HCT116 (cell line): ENCODE measurements at regions not wholly inside any gene's neighbourhood (a gene's known extent, or its start where the extent isn't known, plus 50 kb on each side); places are given as distances from the start of the nearest gene placed in this dataset.

Source experiments
- ATAC-seq: fragments of 200-7000 bp; cut with Tn5 transposase; 2 replicates; pipeline ENCODE4 v1.9.1; 2020; ENCODE audit warnings: mild to moderate bottlenecking, moderate library complexity
- BruUV-seq: library from RNA; stranded (reverse); fragments of 400-500 nt; replicated peaks from 2 replicates; lab custom pipeline; 2021; lab: Mats Ljungman, UMichigan
- CTCF ChIA-PET: fragments of 300-600 bp; sonication (Branson Sonifier 250); formaldehyde crosslinking; loops from one replicate; lab custom pipeline; 2021; ENCODE audit warnings: antibody characterized with exemption; lab: Charles Lee
- POLR2A ChIA-PET: fragments of 300-600, 350-600 bp; sonication (Branson Sonifier 250); formaldehyde crosslinking; loops from one replicate; lab custom pipeline; 2021; ENCODE audit warnings: antibody characterized with exemption; lab: Charles Lee
- RAD21 ChIA-PET, 2 experiments: fragments of 300-600 bp; sonication (Branson Sonifier 250); formaldehyde crosslinking; loops; one replicate each; lab custom pipeline; 2023; ENCODE audit warnings: low total read pairs in 2 of 2; ENCODE audit not compliant: uncharacterized antibody in 2 of 2, unreplicated experiment in 2 of 2, low non-redundant PET in 1 of 2; lab: Charles Lee
- DNase-seq: peaks from one replicate; pipeline ENCODE4 v3.0.0-alpha.2; 2010; ENCODE audit warnings: low read depth, low spot score
- H2AFZ ChIP-seq: fragments of 200-600 bp; shearing (Covaris generic), sonication (generic); 2 replicates; pipeline ENCODE4 v1.6.1; 2017; ENCODE audit warnings: low read depth, mixed run types, mixed read lengths, antibody characterized with exemption, low read length; ENCODE audit not compliant: poor library complexity, severe bottlenecking
- H3K27ac ChIP-seq: 2 replicates; pipeline ENCODE4 v1.5.1; 2012; ENCODE audit warnings: low read depth, low read length
- H3K27me3 ChIP-seq: fragments of 200-600 bp; sonication (generic); 2 replicates; pipeline ENCODE4 v1.6.1; 2016; ENCODE audit warnings: mixed run types, low read length, mixed read lengths; ENCODE audit not compliant: insufficient read depth
- H3K36me3 ChIP-seq, 2 experiments: fragments of 200-500 bp in 1 of 2; fragments of 200-600 bp in 1 of 2; sonication (Bioruptor generic) in 1 of 2; sonication (generic) in 1 of 2; 2 replicates each; pipeline versions ENCODE4 v1.5.1 to v1.6.1; 2014 to 2016; ENCODE audit warnings: low read length in 2 of 2, inconsistent platforms in 1 of 2, mixed read lengths in 1 of 2, mixed run types in 1 of 2; ENCODE audit not compliant: insufficient read depth in 2 of 2, control insufficient read depth in 1 of 2
- H3K4me1 ChIP-seq, 2 experiments: fragments of 200-600 bp in 1 of 2; sonication (generic) in 1 of 2; 2 replicates each; pipeline versions ENCODE4 v1.5.1 to v1.6.1; 2012 to 2017; ENCODE audit warnings: low read length in 2 of 2, inconsistent platforms in 1 of 2, mild to moderate bottlenecking in 1 of 2, mixed read lengths in 1 of 2, mixed run types in 1 of 2, moderate library complexity in 1 of 2; ENCODE audit not compliant: insufficient read depth in 2 of 2, control insufficient read depth in 1 of 2
- H3K4me2 ChIP-seq: fragments of 200-600 bp; sonication (generic); 2 replicates; pipeline ENCODE4 v1.6.1; 2017; ENCODE audit warnings: mixed run types, low read length, mixed read lengths
- H3K4me3 ChIP-seq, 2 experiments: fragments of 200-600 bp in 1 of 2; sonication (generic) in 1 of 2; replicated peaks in 1 of 2; 2 replicates each; pipeline ENCODE4 v1.5.1; 2011 to 2016; ENCODE audit warnings: low read length in 2 of 2, control low read depth in 1 of 2, low read depth in 1 of 2, mild to moderate bottlenecking in 1 of 2, mixed read lengths in 1 of 2, mixed run types in 1 of 2
- H3K79me2 ChIP-seq: fragments of 200-600 bp; sonication (generic); 2 replicates; pipeline ENCODE4 v1.6.1; 2017; ENCODE audit warnings: mild to moderate bottlenecking, mixed run types, low read length, moderate library complexity, mixed read lengths; ENCODE audit not compliant: insufficient read depth
- H3K9ac ChIP-seq: fragments of 200-600 bp; sonication (generic); 2 replicates; pipeline ENCODE4 v1.6.1; 2016; ENCODE audit warnings: low read length, mixed read lengths
- H3K9me2 ChIP-seq: fragments of 200-600 bp; sonication (generic), shearing (Covaris generic); 2 replicates; pipeline ENCODE4 v1.6.1; 2017; ENCODE audit warnings: mixed run types, mild to moderate bottlenecking, moderate library complexity; ENCODE audit not compliant: insufficient read depth
- H3K9me3 ChIP-seq, 2 experiments: fragments of 200-500 bp in 1 of 2; fragments of 200-600 bp in 1 of 2; sonication (Bioruptor generic) in 1 of 2; sonication (generic) in 1 of 2; 2 replicates each; pipeline ENCODE4 v1.6.1; 2014 to 2017; ENCODE audit warnings: low read length in 2 of 2, mixed read lengths in 2 of 2, inconsistent platforms in 1 of 2, low read depth in 1 of 2, mild to moderate bottlenecking in 1 of 2, mixed run types in 1 of 2, moderate library complexity in 1 of 2; ENCODE audit not compliant: control insufficient read depth in 1 of 2, insufficient read depth in 1 of 2
- H4K20me1 ChIP-seq: fragments of 200-600 bp; sonication (generic), shearing (Covaris generic); 2 replicates; pipeline ENCODE4 v1.6.1; 2017; ENCODE audit warnings: mixed run types, mild to moderate bottlenecking, moderate library complexity; ENCODE audit not compliant: insufficient read depth
- CEBPB ChIP-seq: IDR thresholded peaks from 2 replicates; pipeline ENCODE4 v1.6.1; 2012; ENCODE audit warnings: low read depth
- CTCF ChIP-seq, 3 experiments: fragments of 200-600 bp in 1 of 3; sonication (generic) in 1 of 3; IDR thresholded peaks in 2 of 3; conservative IDR thresholded peaks in 1 of 3; 2 replicates each; pipeline ENCODE4 v1.5.1; 2012 to 2017; ENCODE audit warnings: low read depth in 2 of 3, low read length in 2 of 3, antibody characterized with exemption in 1 of 3, borderline replicate concordance in 1 of 3, control low read depth in 1 of 3, mild to moderate bottlenecking in 1 of 3, mixed read lengths in 1 of 3, mixed run types in 1 of 3, moderate library complexity in 1 of 3; ENCODE audit not compliant: insufficient read depth in 1 of 3
- FOSL1 ChIP-seq: IDR thresholded peaks from 2 replicates; pipeline ENCODE4 v1.6.1; 2012; ENCODE audit warnings: low read depth
- MAX ChIP-seq: IDR thresholded peaks from 2 replicates; pipeline ENCODE4 v1.6.1; 2012
- POLR2A ChIP-seq: IDR thresholded peaks from 2 replicates; pipeline ENCODE4 v1.7.0; 2011; ENCODE audit warnings: borderline replicate concordance; ENCODE audit not compliant: insufficient read depth, insufficient read length; ENCODE audit errors: extremely low read depth
- POLR2AphosphoS5 ChIP-seq: IDR thresholded peaks from 2 replicates; pipeline ENCODE4 v1.6.1; 2011; ENCODE audit warnings: mild to moderate bottlenecking, low read depth, low read length, moderate library complexity
- RAD21 ChIP-seq: IDR thresholded peaks from 2 replicates; pipeline ENCODE4 v1.6.1; 2012; ENCODE audit warnings: low read depth, mild to moderate bottlenecking
- SIN3A ChIP-seq: IDR thresholded peaks from 2 replicates; pipeline ENCODE4 v1.6.1; 2012; ENCODE audit warnings: low read depth
- SP1 ChIP-seq: IDR thresholded peaks from 2 replicates; pipeline ENCODE4 v1.6.1; 2012; ENCODE audit warnings: low read depth
- SRF ChIP-seq: IDR thresholded peaks from 2 replicates; pipeline ENCODE4 v1.6.1; 2012; ENCODE audit warnings: low read depth
- TCF7L2 ChIP-seq: IDR thresholded peaks from 2 replicates; pipeline ENCODE4 v1.7.0; 2011; ENCODE audit warnings: borderline replicate concordance, inconsistent platforms; ENCODE audit not compliant: insufficient read depth, insufficient read length; ENCODE audit errors: extremely low read depth
- YY1 ChIP-seq: IDR thresholded peaks from 2 replicates; pipeline ENCODE4 v1.6.1; 2011; ENCODE audit warnings: low read length, low read depth, moderate library complexity, mild to moderate bottlenecking; ENCODE audit not compliant: insufficient replicate concordance; ENCODE audit errors: extremely low read depth
- ZBTB33 ChIP-seq: IDR thresholded peaks from 2 replicates; pipeline ENCODE4 v1.6.1; 2011; ENCODE audit warnings: mild to moderate bottlenecking, low read length, moderate library complexity; ENCODE audit not compliant: insufficient replicate concordance; ENCODE audit errors: extremely low read depth
- ZFX ChIP-seq: fragments of 450-650 bp; IDR thresholded peaks from 2 replicates; pipeline ENCODE4 v1.6.1; 2017
- ZNF274 ChIP-seq: fragments of 200-500 bp; sonication (Bioruptor generic); IDR thresholded peaks from 2 replicates; pipeline ENCODE4 v1.6.1; 2014; ENCODE audit warnings: mild to moderate bottlenecking, low read depth, low read length, inconsistent platforms
- intact Hi-C: fragments of 100-400 bp; cut with micrococcal nuclease; formaldehyde crosslinking; loops from 2 replicates; pipeline ENCODE4 v1.10.0; 2022

- POLR2A ChIA-PET = no interaction called here
- H3K4me3 ChIP-seq = no peak overlapping the region
- ATAC-seq = no peak
- no peaks in the 10 kb centered on the region for H3K27me3 ChIP-seq
- no peaks in the 10 kb centered on the region for H3K36me3 ChIP-seq
- no TSS peak for BruUV-seq
- H4K20me1 ChIP-seq = no peaks in the 10 kb centered on the region; the same call in 1 of the 2 replicates
- H3K4me2 ChIP-seq = no peak overlapping the region
- no peak overlapping the region for H3K27ac ChIP-seq
- H3K4me1 ChIP-seq = no peaks in the 10 kb centered on the region
- TF ChIP-seq ZBTB33 = no peak
- no peak for TF ChIP-seq RAD21
- no peak for TF ChIP-seq CTCF (IDR thresholded peaks at IDR 0.05 in 2 of 3, conservative IDR thresholded peaks at IDR 0.05 in 1 of 3; ENCODE audit: borderline replicate concordance in 1 of 3, insufficient read depth in 1 of 3, low read depth in 2 of 3, low read length in 2 of 3)
- no peak for TF ChIP-seq POLR2A
- no peak for TF ChIP-seq ZNF274
- TF ChIP-seq YY1 = no peak
- no peak for TF ChIP-seq POLR2AphosphoS5
- TF ChIP-seq TCF7L2 = no peak
- TF ChIP-seq SRF = no peak
- TF ChIP-seq ZFX = no peak
- no peak for TF ChIP-seq MAX
- no peak for TF ChIP-seq SP1
- TF ChIP-seq CEBPB = no peak
- no peak for TF ChIP-seq SIN3A
- no peak for TF ChIP-seq FOSL1
- TF ChIP-seq, all 23 proteins: peak for 0
- RAD21 ChIA-PET = no interaction called here
- DNase-seq = no peak
- no peak overlapping the region for H2AFZ ChIP-seq
- intact Hi-C loops = no loop called here
- H3K9me2 ChIP-seq = no peaks in the 10 kb centered on the region
- H3K9me3 ChIP-seq = peaks cover 0 to 4% of the 10 kb centered on the region in 2 experiments; a peak in 1 of 4 replicates
- no peaks in the 10 kb centered on the region for H3K79me2 ChIP-seq
- CTCF ChIA-PET = no interaction called here
- H3K9ac ChIP-seq = no peak overlapping the region
These were observed 733.4 kb downstream of the JRKL start for GRCh38 chr11:97123237-97123636.
